GM23338 (cell line): ENCODE measurements at regions not wholly inside any gene's neighbourhood (a gene's known extent, or its start where the extent isn't known, plus 50 kb on each side); places are given as distances from the start of the nearest gene placed in this dataset.

Source experiments
- ATAC-seq: fragments of 200-7000 bp; cut with Tn5 transposase; 3 replicates; pipeline ENCODE4 v1.9.1; 2020
- DNase-seq: peaks from one replicate; pipeline ENCODE4 v3.0.0-alpha.2; 2015; ENCODE audit warnings: low spot score
- H2AFZ ChIP-seq: fragments of 200-600 bp; sonication (generic); 2 replicates; pipeline ENCODE4 v1.8.0; 2016; ENCODE audit warnings: antibody characterized with exemption, mild to moderate bottlenecking, moderate library complexity
- H3F3A ChIP-seq: fragments of 200-600 bp; sonication (generic); replicated peaks from 2 replicates; pipeline ENCODE4 v1.8.0; 2017; ENCODE audit warnings: antibody characterized with exemption, mixed run types, low read depth
- H3K27ac ChIP-seq: fragments of 200-600 bp; sonication (generic); 2 replicates; pipeline ENCODE4 v1.6.1; 2016; ENCODE audit warnings: low read depth
- H3K27me3 ChIP-seq: fragments of 200-600 bp; sonication (generic); 2 replicates; pipeline ENCODE4 v1.8.0; 2016; ENCODE audit warnings: mild to moderate bottlenecking, mixed run types, moderate library complexity; ENCODE audit not compliant: insufficient read depth
- H3K36me3 ChIP-seq: fragments of 200-600 bp; sonication (generic); 2 replicates; pipeline ENCODE4 v1.8.0; 2016; ENCODE audit warnings: mild to moderate bottlenecking; ENCODE audit not compliant: insufficient read depth
- H3K4me1 ChIP-seq: fragments of 200-600 bp; sonication (generic); 2 replicates; pipeline ENCODE4 v1.8.0; 2016; ENCODE audit warnings: mild to moderate bottlenecking, moderate library complexity; ENCODE audit not compliant: insufficient read depth
- H3K4me2 ChIP-seq: fragments of 200-600 bp; sonication (generic); 2 replicates; pipeline ENCODE4 v1.7.1; 2017; ENCODE audit warnings: mixed run types
- H3K4me3 ChIP-seq: fragments of 200-600 bp; sonication (generic); 2 replicates; pipeline ENCODE4 v1.6.1; 2016; ENCODE audit warnings: mixed run types
- H3K79me2 ChIP-seq: fragments of 200-600 bp; sonication (generic); replicated peaks from 2 replicates; pipeline ENCODE4 v1.8.0; 2017; ENCODE audit warnings: mild to moderate bottlenecking; ENCODE audit not compliant: insufficient read depth
- H3K9me2 ChIP-seq: fragments of 200-600 bp; sonication (generic); 2 replicates; pipeline ENCODE4 v1.8.0; 2017; ENCODE audit not compliant: insufficient read depth
- H4K20me1 ChIP-seq: fragments of 200-600 bp; sonication (generic); replicated peaks from 2 replicates; pipeline ENCODE4 v1.8.0; 2017; ENCODE audit warnings: mild to moderate bottlenecking; ENCODE audit not compliant: insufficient read depth
- H3K27ac Mint-ChIP-seq: 2 replicates; pipeline ENCODE4 v1.8.0; 2020; ENCODE audit warnings: inconsistent platforms, mild to moderate bottlenecking, moderate library complexity, mixed read lengths
- H3K27me3 Mint-ChIP-seq: 3 replicates; pipeline ENCODE4 v1.8.0; 2022; ENCODE audit warnings: low read depth, mild to moderate bottlenecking, moderate library complexity, mixed read lengths, inconsistent platforms; ENCODE audit not compliant: insufficient read depth, poor library complexity
- H3K36me3 Mint-ChIP-seq: 3 replicates; pipeline ENCODE4 v1.8.0; 2021; ENCODE audit warnings: low read depth, mild to moderate bottlenecking, inconsistent platforms, moderate library complexity, mixed read lengths
- H3K4me1 Mint-ChIP-seq: 3 replicates; pipeline ENCODE4 v1.8.0; 2020; ENCODE audit warnings: mild to moderate bottlenecking, inconsistent platforms, mixed read lengths
- H3K4me3 Mint-ChIP-seq: 3 replicates; pipeline ENCODE4 v1.8.0; 2021; ENCODE audit warnings: moderate library complexity, mild to moderate bottlenecking, inconsistent platforms, mixed read lengths
- H3K9me3 Mint-ChIP-seq: 3 replicates; pipeline ENCODE4 v1.8.0; 2020; ENCODE audit warnings: moderate library complexity, mild to moderate bottlenecking, inconsistent platforms, mixed read lengths
- CREB1 ChIP-seq: fragments of 250-450 bp; sonication (Bioruptor Pico); IDR thresholded peaks from 2 replicates; pipeline ENCODE4 v1.5.0; 2020; ENCODE audit warnings: low read depth, mild to moderate bottlenecking, moderate library complexity
- EZH2 ChIP-seq: fragments of 200-600 bp; sonication (generic); IDR thresholded peaks from one replicate; pipeline ENCODE4 v1.8.0; 2017; ENCODE audit warnings: antibody characterized with exemption, mild to moderate bottlenecking, low read depth; ENCODE audit not compliant: unreplicated experiment
- EZH2phosphoT487 ChIP-seq: fragments of 200-600 bp; sonication (generic); IDR thresholded peaks from one replicate; pipeline ENCODE4 v1.8.1; 2018; ENCODE audit warnings: antibody characterized with exemption; ENCODE audit not compliant: unreplicated experiment
- JUNB ChIP-seq: IDR thresholded peaks from one replicate; pipeline ENCODE4 v1.6.1; 2016; ENCODE audit warnings: antibody characterized with exemption; ENCODE audit not compliant: unreplicated experiment
- NANOG ChIP-seq: IDR thresholded peaks from 2 replicates; pipeline ENCODE4 v1.6.1; 2016; ENCODE audit warnings: antibody characterized with exemption, borderline replicate concordance
- POLR2AphosphoS5 ChIP-seq: IDR thresholded peaks from 2 replicates; pipeline ENCODE4 v1.6.1; 2016; ENCODE audit warnings: antibody characterized with exemption, low read depth
- STAT1 ChIP-seq: IDR thresholded peaks from one replicate; pipeline ENCODE4 v1.6.1; 2016; ENCODE audit warnings: antibody characterized with exemption; ENCODE audit not compliant: unreplicated experiment
- ZNF114 ChIP-seq: fragments of 250-450 bp; sonication (Bioruptor Pico); IDR thresholded peaks from 2 replicates; pipeline ENCODE4 v1.5.0; 2020; ENCODE audit warnings: mild to moderate bottlenecking, moderate library complexity
- ZNF331 ChIP-seq: fragments of 250-450 bp; sonication (Bioruptor Pico); IDR thresholded peaks from 2 replicates; pipeline ENCODE4 v1.5.0; 2020; ENCODE audit warnings: low read depth, mild to moderate bottlenecking, moderate library complexity
- TF ChIP-seq, protein P1 (sequence below): IDR thresholded peaks from one replicate; pipeline ENCODE4 v1.6.1; 2018; ENCODE audit warnings: antibody characterized with exemption; ENCODE audit not compliant: unreplicated experiment
- TF ChIP-seq, protein P2 (sequence below): IDR thresholded peaks from 2 replicates; pipeline ENCODE4 v1.6.1; 2016; ENCODE audit warnings: antibody characterized with exemption
- TF ChIP-seq, protein P3 (sequence below), 2 experiments: fragments of 200-600 bp in 1 of 2; sonication (generic) in 1 of 2; conservative IDR thresholded peaks; 2 replicates each; pipeline versions ENCODE4 v1.5.1 to v1.6.1; 2016 to 2017; ENCODE audit warnings: antibody characterized with exemption in 2 of 2, low read depth in 2 of 2, mild to moderate bottlenecking in 2 of 2, moderate library complexity in 1 of 2

DNA sequence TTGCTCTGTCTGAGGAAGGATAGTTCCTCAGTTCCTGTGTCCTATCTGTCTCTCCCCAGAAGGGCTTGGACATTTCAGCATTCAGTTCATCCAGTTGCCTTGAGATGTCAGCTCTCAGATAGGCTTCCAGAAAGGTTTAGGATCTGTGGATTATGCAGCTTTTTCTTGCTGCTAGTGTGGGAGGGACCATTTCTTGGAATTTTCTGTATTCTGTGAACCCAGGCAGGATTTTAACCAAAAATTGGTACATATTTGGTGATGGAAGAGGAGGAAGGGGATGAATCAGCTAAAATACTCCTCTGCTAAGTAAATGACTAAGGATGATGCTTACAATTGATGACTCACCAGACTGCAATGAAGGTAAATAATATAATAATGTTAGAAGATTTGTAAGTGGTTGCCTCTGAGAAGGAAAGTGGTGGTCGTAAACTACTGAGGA lies 58.6 kb upstream of the DOCK10 start (continued):
- TF ChIP-seq, protein P1, sequence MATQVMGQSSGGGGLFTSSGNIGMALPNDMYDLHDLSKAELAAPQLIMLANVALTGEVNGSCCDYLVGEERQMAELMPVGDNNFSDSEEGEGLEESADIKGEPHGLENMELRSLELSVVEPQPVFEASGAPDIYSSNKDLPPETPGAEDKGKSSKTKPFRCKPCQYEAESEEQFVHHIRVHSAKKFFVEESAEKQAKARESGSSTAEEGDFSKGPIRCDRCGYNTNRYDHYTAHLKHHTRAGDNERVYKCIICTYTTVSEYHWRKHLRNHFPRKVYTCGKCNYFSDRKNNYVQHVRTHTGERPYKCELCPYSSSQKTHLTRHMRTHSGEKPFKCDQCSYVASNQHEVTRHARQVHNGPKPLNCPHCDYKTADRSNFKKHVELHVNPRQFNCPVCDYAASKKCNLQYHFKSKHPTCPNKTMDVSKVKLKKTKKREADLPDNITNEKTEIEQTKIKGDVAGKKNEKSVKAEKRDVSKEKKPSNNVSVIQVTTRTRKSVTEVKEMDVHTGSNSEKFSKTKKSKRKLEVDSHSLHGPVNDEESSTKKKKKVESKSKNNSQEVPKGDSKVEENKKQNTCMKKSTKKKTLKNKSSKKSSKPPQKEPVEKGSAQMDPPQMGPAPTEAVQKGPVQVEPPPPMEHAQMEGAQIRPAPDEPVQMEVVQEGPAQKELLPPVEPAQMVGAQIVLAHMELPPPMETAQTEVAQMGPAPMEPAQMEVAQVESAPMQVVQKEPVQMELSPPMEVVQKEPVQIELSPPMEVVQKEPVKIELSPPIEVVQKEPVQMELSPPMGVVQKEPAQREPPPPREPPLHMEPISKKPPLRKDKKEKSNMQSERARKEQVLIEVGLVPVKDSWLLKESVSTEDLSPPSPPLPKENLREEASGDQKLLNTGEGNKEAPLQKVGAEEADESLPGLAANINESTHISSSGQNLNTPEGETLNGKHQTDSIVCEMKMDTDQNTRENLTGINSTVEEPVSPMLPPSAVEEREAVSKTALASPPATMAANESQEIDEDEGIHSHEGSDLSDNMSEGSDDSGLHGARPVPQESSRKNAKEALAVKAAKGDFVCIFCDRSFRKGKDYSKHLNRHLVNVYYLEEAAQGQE, result no peak
- TF ChIP-seq ZNF331 (CRISPR knock-in tag), result no peak
- TF ChIP-seq STAT1, result no peak
- TF ChIP-seq POLR2AphosphoS5, result no peak
- no peak for TF ChIP-seq EZH2phosphoT487
- TF ChIP-seq EZH2, result no peak
- no peak for TF ChIP-seq NANOG
- TF ChIP-seq ZNF114 (CRISPR knock-in tag), result no peak
- no peak for TF ChIP-seq JUNB
- TF ChIP-seq CREB1 (CRISPR knock-in tag), result no peak
- TF ChIP-seq, protein P2, sequence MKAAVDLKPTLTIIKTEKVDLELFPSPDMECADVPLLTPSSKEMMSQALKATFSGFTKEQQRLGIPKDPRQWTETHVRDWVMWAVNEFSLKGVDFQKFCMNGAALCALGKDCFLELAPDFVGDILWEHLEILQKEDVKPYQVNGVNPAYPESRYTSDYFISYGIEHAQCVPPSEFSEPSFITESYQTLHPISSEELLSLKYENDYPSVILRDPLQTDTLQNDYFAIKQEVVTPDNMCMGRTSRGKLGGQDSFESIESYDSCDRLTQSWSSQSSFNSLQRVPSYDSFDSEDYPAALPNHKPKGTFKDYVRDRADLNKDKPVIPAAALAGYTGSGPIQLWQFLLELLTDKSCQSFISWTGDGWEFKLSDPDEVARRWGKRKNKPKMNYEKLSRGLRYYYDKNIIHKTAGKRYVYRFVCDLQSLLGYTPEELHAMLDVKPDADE, result no peak
- TF ChIP-seq, protein P3, sequence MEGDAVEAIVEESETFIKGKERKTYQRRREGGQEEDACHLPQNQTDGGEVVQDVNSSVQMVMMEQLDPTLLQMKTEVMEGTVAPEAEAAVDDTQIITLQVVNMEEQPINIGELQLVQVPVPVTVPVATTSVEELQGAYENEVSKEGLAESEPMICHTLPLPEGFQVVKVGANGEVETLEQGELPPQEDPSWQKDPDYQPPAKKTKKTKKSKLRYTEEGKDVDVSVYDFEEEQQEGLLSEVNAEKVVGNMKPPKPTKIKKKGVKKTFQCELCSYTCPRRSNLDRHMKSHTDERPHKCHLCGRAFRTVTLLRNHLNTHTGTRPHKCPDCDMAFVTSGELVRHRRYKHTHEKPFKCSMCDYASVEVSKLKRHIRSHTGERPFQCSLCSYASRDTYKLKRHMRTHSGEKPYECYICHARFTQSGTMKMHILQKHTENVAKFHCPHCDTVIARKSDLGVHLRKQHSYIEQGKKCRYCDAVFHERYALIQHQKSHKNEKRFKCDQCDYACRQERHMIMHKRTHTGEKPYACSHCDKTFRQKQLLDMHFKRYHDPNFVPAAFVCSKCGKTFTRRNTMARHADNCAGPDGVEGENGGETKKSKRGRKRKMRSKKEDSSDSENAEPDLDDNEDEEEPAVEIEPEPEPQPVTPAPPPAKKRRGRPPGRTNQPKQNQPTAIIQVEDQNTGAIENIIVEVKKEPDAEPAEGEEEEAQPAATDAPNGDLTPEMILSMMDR (conservative IDR thresholded peaks at IDR 0.05; ENCODE audit: low read depth in 2 of 2), result no peak

DNA sequence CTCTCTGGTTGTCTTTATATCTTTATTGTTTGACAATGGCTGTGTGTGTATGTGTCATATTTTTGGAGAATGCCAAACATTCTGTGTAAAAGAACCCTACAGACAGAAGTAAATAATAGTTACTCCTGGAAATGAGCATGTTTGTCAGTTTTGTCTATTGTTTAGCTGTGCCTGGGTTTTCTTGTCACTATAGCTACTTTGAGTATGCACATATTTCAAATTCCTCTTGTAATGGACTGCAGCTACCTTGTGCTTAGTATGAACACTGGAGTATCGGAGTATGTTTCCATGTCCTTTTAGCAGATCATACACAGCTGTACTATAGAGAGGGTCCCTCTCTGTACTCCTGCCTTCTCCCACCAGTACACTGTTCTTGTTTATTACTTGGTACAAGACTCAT lies 58.0 kb upstream of the DOCK10 start:
- Histone ChIP-seq H3K79me2 (no peaks in the 10 kb centered on the region), H3K27ac (no peak overlapping the region), H2AFZ (no peak overlapping the region), H4K20me1 (no peaks in the 10 kb centered on the region), H3K9me2 (no peaks in the 10 kb centered on the region), H3K4me1 (0 out of 2 replicates have a peak, but pooled peaks cover 11% of the 10 kb centered on the region), H3K4me3 (no peak overlapping the region), H3F3A (no peaks in the 10 kb centered on the region), H3K4me2 (no peak overlapping the region), H3K36me3 (no peaks in the 10 kb centered on the region), H3K27me3 (no peaks in the 10 kb centered on the region)
- Mint-ChIP-seq H3K9me3 (no peaks in the 10 kb centered on the region), H3K36me3 (no peaks in the 10 kb centered on the region), H3K4me3 (no peak overlapping the region), H3K27me3 (no peaks in the 10 kb centered on the region), H3K27ac (no peak overlapping the region), H3K4me1 (peaks cover 8% of the 10 kb centered on the region; the same call in 2 of the 3 replicates)
- peak; percentile 4 for DNase-seq
- no peak for ATAC-seq
- TF ChIP-seq, protein P3 (conservative IDR thresholded peaks at IDR 0.05; ENCODE audit: low read depth in 2 of 2), result no peak
- TF ChIP-seq EZH2phosphoT487, result no peak
